HCT116 (cell line): ENCODE measurements at regions not wholly inside any gene's neighbourhood (a gene's known extent, or its start where the extent isn't known, plus 50 kb on each side); places are given as distances from the start of the nearest gene placed in this dataset.

ENCODE experiments used
- ATAC-seq: fragments of 200-7000 bp; cut with Tn5 transposase; 2 replicates; pipeline ENCODE4 v1.9.1; 2020; ENCODE audit warnings: mild to moderate bottlenecking, moderate library complexity
- BruUV-seq: library from RNA; stranded (reverse); fragments of 400-500 nt; replicated peaks from 2 replicates; lab custom pipeline; 2021; lab: Mats Ljungman, UMichigan
- CTCF ChIA-PET: fragments of 300-600 bp; sonication (Branson Sonifier 250); formaldehyde crosslinking; loops from one replicate; lab custom pipeline; 2021; ENCODE audit warnings: antibody characterized with exemption; lab: Charles Lee
- POLR2A ChIA-PET: fragments of 300-600, 350-600 bp; sonication (Branson Sonifier 250); formaldehyde crosslinking; loops from one replicate; lab custom pipeline; 2021; ENCODE audit warnings: antibody characterized with exemption; lab: Charles Lee
- RAD21 ChIA-PET, 2 experiments: fragments of 300-600 bp; sonication (Branson Sonifier 250); formaldehyde crosslinking; loops; one replicate each; lab custom pipeline; 2023; ENCODE audit warnings: low total read pairs in 2 of 2; ENCODE audit not compliant: uncharacterized antibody in 2 of 2, unreplicated experiment in 2 of 2, low non-redundant PET in 1 of 2; lab: Charles Lee
- DNase-seq: peaks from one replicate; pipeline ENCODE4 v3.0.0-alpha.2; 2010; ENCODE audit warnings: low read depth, low spot score
- H2AFZ ChIP-seq: fragments of 200-600 bp; shearing (Covaris generic), sonication (generic); 2 replicates; pipeline ENCODE4 v1.6.1; 2017; ENCODE audit warnings: low read depth, mixed run types, mixed read lengths, antibody characterized with exemption, low read length; ENCODE audit not compliant: poor library complexity, severe bottlenecking
- H3K27ac ChIP-seq: 2 replicates; pipeline ENCODE4 v1.5.1; 2012; ENCODE audit warnings: low read depth, low read length
- H3K27me3 ChIP-seq: fragments of 200-600 bp; sonication (generic); 2 replicates; pipeline ENCODE4 v1.6.1; 2016; ENCODE audit warnings: mixed run types, low read length, mixed read lengths; ENCODE audit not compliant: insufficient read depth
- H3K36me3 ChIP-seq, 2 experiments: fragments of 200-500 bp in 1 of 2; fragments of 200-600 bp in 1 of 2; sonication (Bioruptor generic) in 1 of 2; sonication (generic) in 1 of 2; 2 replicates each; pipeline versions ENCODE4 v1.5.1 to v1.6.1; 2014 to 2016; ENCODE audit warnings: low read length in 2 of 2, inconsistent platforms in 1 of 2, mixed read lengths in 1 of 2, mixed run types in 1 of 2; ENCODE audit not compliant: insufficient read depth in 2 of 2, control insufficient read depth in 1 of 2
- H3K4me1 ChIP-seq, 2 experiments: fragments of 200-600 bp in 1 of 2; sonication (generic) in 1 of 2; 2 replicates each; pipeline versions ENCODE4 v1.5.1 to v1.6.1; 2012 to 2017; ENCODE audit warnings: low read length in 2 of 2, inconsistent platforms in 1 of 2, mild to moderate bottlenecking in 1 of 2, mixed read lengths in 1 of 2, mixed run types in 1 of 2, moderate library complexity in 1 of 2; ENCODE audit not compliant: insufficient read depth in 2 of 2, control insufficient read depth in 1 of 2
- H3K4me2 ChIP-seq: fragments of 200-600 bp; sonication (generic); 2 replicates; pipeline ENCODE4 v1.6.1; 2017; ENCODE audit warnings: mixed run types, low read length, mixed read lengths
- H3K4me3 ChIP-seq, 2 experiments: fragments of 200-600 bp in 1 of 2; sonication (generic) in 1 of 2; replicated peaks in 1 of 2; 2 replicates each; pipeline ENCODE4 v1.5.1; 2011 to 2016; ENCODE audit warnings: low read length in 2 of 2, control low read depth in 1 of 2, low read depth in 1 of 2, mild to moderate bottlenecking in 1 of 2, mixed read lengths in 1 of 2, mixed run types in 1 of 2
- H3K79me2 ChIP-seq: fragments of 200-600 bp; sonication (generic); 2 replicates; pipeline ENCODE4 v1.6.1; 2017; ENCODE audit warnings: mild to moderate bottlenecking, mixed run types, low read length, moderate library complexity, mixed read lengths; ENCODE audit not compliant: insufficient read depth
- H3K9ac ChIP-seq: fragments of 200-600 bp; sonication (generic); 2 replicates; pipeline ENCODE4 v1.6.1; 2016; ENCODE audit warnings: low read length, mixed read lengths
- H3K9me2 ChIP-seq: fragments of 200-600 bp; sonication (generic), shearing (Covaris generic); 2 replicates; pipeline ENCODE4 v1.6.1; 2017; ENCODE audit warnings: mixed run types, mild to moderate bottlenecking, moderate library complexity; ENCODE audit not compliant: insufficient read depth
- H3K9me3 ChIP-seq, 2 experiments: fragments of 200-500 bp in 1 of 2; fragments of 200-600 bp in 1 of 2; sonication (Bioruptor generic) in 1 of 2; sonication (generic) in 1 of 2; 2 replicates each; pipeline ENCODE4 v1.6.1; 2014 to 2017; ENCODE audit warnings: low read length in 2 of 2, mixed read lengths in 2 of 2, inconsistent platforms in 1 of 2, low read depth in 1 of 2, mild to moderate bottlenecking in 1 of 2, mixed run types in 1 of 2, moderate library complexity in 1 of 2; ENCODE audit not compliant: control insufficient read depth in 1 of 2, insufficient read depth in 1 of 2
- H4K20me1 ChIP-seq: fragments of 200-600 bp; sonication (generic), shearing (Covaris generic); 2 replicates; pipeline ENCODE4 v1.6.1; 2017; ENCODE audit warnings: mixed run types, mild to moderate bottlenecking, moderate library complexity; ENCODE audit not compliant: insufficient read depth
- ATF3 ChIP-seq: IDR thresholded peaks from 2 replicates; pipeline ENCODE4 v1.6.1; 2012
- CBX3 ChIP-seq: IDR thresholded peaks from 2 replicates; pipeline ENCODE4 v1.6.1; 2012; ENCODE audit warnings: low read depth
- EGR1 ChIP-seq: IDR thresholded peaks from 2 replicates; pipeline ENCODE4 v1.6.1; 2012; ENCODE audit warnings: low read depth
- EZH2phosphoT487 ChIP-seq: fragments of 200-600 bp; IDR thresholded peaks from 2 replicates; pipeline ENCODE4 v1.6.1; 2018; ENCODE audit warnings: antibody characterized with exemption, borderline replicate concordance
- MAX ChIP-seq: IDR thresholded peaks from 2 replicates; pipeline ENCODE4 v1.6.1; 2012
- POLR2A ChIP-seq: IDR thresholded peaks from 2 replicates; pipeline ENCODE4 v1.7.0; 2011; ENCODE audit warnings: borderline replicate concordance; ENCODE audit not compliant: insufficient read depth, insufficient read length; ENCODE audit errors: extremely low read depth
- POLR2AphosphoS5 ChIP-seq: IDR thresholded peaks from 2 replicates; pipeline ENCODE4 v1.6.1; 2011; ENCODE audit warnings: mild to moderate bottlenecking, low read depth, low read length, moderate library complexity
- SRF ChIP-seq: IDR thresholded peaks from 2 replicates; pipeline ENCODE4 v1.6.1; 2012; ENCODE audit warnings: low read depth
- YY1 ChIP-seq: IDR thresholded peaks from 2 replicates; pipeline ENCODE4 v1.6.1; 2011; ENCODE audit warnings: low read length, low read depth, moderate library complexity, mild to moderate bottlenecking; ENCODE audit not compliant: insufficient replicate concordance; ENCODE audit errors: extremely low read depth
- ZBTB33 ChIP-seq: IDR thresholded peaks from 2 replicates; pipeline ENCODE4 v1.6.1; 2011; ENCODE audit warnings: mild to moderate bottlenecking, low read length, moderate library complexity; ENCODE audit not compliant: insufficient replicate concordance; ENCODE audit errors: extremely low read depth
- intact Hi-C: fragments of 100-400 bp; cut with micrococcal nuclease; formaldehyde crosslinking; loops from 2 replicates; pipeline ENCODE4 v1.10.0; 2022

GRCh38 chr17:72342627-72343527 lies 222.1 kb downstream of the SOX9 start:
- Histone ChIP-seq H3K4me3 (no peak overlapping the region), H3K4me2 (no peak overlapping the region), H3K27ac (no peak overlapping the region), H3K27me3 (no peaks in the 10 kb centered on the region), H3K4me1 (peaks cover 33 to 55% of the 10 kb centered on the region in 2 experiments), H3K9ac (no peak overlapping the region), H3K36me3 (no peaks in the 10 kb centered on the region), H2AFZ (no peak overlapping the region), H3K79me2 (no peaks in the 10 kb centered on the region), H3K9me2 (no peaks in the 10 kb centered on the region), H3K9me3 (no peaks in the 10 kb centered on the region; a peak in 1 of 4 replicates), H4K20me1 (no peaks in the 10 kb centered on the region)
- intact Hi-C loops, result no loop called here
- TF ChIP-seq POLR2AphosphoS5 (no peak), SRF (no peak), POLR2A (no peak), YY1 (no peak), EGR1 (no peak), EZH2phosphoT487 (no peak), CBX3 (no peak), ATF3 (no peak), MAX (no peak), ZBTB33 (no peak)
- POLR2A ChIA-PET, result no interaction called here
- BruUV-seq, result no TSS peak
- ATAC-seq, result no peak
- DNase-seq, result no peak
- CTCF ChIA-PET, result no interaction called here
- RAD21 ChIA-PET, result no interaction called here
